ENCODE measurements at regions not wholly inside any gene's neighbourhood (a gene's known extent, or its start where the extent isn't known, plus 50 kb on each side); places are given as distances from the start of the nearest gene placed in this dataset.

DNA sequence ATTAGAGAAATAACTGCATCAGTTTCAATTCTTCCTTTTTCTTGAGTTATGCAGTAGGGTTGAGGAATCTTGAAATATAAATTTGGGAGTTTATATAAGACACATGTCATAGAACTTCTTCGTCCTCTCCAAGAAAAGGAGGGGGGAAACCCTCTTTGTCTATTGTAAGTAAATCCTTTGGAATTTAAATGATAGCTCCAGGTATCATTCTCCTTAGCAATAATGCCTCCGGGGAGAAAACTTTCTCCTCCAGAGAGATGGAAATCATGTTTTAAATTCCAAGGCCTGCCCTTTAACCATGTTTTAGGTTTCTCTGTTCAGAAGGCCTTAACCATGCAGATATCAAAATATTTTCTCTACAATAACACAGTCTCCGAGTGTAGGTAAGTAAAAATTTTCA is 899.7 kb upstream of the GCFC2 start:
- TF ChIP-seq, protein P1, sequence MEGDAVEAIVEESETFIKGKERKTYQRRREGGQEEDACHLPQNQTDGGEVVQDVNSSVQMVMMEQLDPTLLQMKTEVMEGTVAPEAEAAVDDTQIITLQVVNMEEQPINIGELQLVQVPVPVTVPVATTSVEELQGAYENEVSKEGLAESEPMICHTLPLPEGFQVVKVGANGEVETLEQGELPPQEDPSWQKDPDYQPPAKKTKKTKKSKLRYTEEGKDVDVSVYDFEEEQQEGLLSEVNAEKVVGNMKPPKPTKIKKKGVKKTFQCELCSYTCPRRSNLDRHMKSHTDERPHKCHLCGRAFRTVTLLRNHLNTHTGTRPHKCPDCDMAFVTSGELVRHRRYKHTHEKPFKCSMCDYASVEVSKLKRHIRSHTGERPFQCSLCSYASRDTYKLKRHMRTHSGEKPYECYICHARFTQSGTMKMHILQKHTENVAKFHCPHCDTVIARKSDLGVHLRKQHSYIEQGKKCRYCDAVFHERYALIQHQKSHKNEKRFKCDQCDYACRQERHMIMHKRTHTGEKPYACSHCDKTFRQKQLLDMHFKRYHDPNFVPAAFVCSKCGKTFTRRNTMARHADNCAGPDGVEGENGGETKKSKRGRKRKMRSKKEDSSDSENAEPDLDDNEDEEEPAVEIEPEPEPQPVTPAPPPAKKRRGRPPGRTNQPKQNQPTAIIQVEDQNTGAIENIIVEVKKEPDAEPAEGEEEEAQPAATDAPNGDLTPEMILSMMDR (conservative IDR thresholded peaks at IDR 0.05): no peak
- TF ChIP-seq ZFX (IDR thresholded peaks at IDR 0.05): no peak

Measured in C4-2B (cell line).